Esophagus muscularis mucosa (tissue), 4 donors: ENCODE measurements at regions not wholly inside any gene's neighbourhood (a gene's known extent, or its start where the extent isn't known, plus 50 kb on each side); places are given as distances from the start of the nearest gene placed in this dataset.
"Not testable (repeated sequence)": the region's sequence is repeated elsewhere in the genome, so short reads cannot be mapped to it uniquely, and the experiment has no call there.

ENCODE experiments used
- EP300 ChIP-seq: sonication (generic); formaldehyde crosslinking; IDR thresholded peaks from one replicate; pipeline ENCODE4 v1.6.1; 2017; ENCODE audit warnings: antibody characterized with exemption
- POLR2A ChIP-seq: fragments of 450-650 bp; IDR thresholded peaks from one replicate; pipeline ENCODE4 v1.6.1; 2017; ENCODE audit warnings: antibody characterized with exemption, moderate library complexity, mild to moderate bottlenecking, low read depth
- POLR2AphosphoS5 ChIP-seq, 2 donors: sonication (generic); formaldehyde crosslinking; IDR thresholded peaks; one replicate each; pipeline ENCODE4 v1.6.1; 2017; ENCODE audit warnings: antibody characterized with exemption in 2 of 2
- TF ChIP-seq, protein P1 (sequence below), 3 experiments: fragments of 200-600 bp in 2 of 3; fragments of 450-650 bp in 1 of 3; sonication (generic) in 2 of 3; IDR thresholded peaks; one replicate each; pipeline ENCODE4 v1.5.1; 2017 to 2019; ENCODE audit warnings: antibody characterized with exemption in 3 of 3, mild to moderate bottlenecking in 2 of 3, moderate library complexity in 1 of 3

GRCh38 chr4:3946553-3946952, 180.4 kb downstream of the ADRA2C start:
- TF ChIP-seq, protein P1, sequence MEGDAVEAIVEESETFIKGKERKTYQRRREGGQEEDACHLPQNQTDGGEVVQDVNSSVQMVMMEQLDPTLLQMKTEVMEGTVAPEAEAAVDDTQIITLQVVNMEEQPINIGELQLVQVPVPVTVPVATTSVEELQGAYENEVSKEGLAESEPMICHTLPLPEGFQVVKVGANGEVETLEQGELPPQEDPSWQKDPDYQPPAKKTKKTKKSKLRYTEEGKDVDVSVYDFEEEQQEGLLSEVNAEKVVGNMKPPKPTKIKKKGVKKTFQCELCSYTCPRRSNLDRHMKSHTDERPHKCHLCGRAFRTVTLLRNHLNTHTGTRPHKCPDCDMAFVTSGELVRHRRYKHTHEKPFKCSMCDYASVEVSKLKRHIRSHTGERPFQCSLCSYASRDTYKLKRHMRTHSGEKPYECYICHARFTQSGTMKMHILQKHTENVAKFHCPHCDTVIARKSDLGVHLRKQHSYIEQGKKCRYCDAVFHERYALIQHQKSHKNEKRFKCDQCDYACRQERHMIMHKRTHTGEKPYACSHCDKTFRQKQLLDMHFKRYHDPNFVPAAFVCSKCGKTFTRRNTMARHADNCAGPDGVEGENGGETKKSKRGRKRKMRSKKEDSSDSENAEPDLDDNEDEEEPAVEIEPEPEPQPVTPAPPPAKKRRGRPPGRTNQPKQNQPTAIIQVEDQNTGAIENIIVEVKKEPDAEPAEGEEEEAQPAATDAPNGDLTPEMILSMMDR (IDR thresholded peaks at IDR 0.05), result not testable (repeated sequence)
- not testable (repeated sequence) for TF ChIP-seq POLR2AphosphoS5 (IDR thresholded peaks at IDR 0.05); POLR2A; EP300
